Transverse colon (tissue), 4 donors: ENCODE measurements at regions not wholly inside any gene's neighbourhood (a gene's known extent, or its start where the extent isn't known, plus 50 kb on each side); places are given as distances from the start of the nearest gene placed in this dataset.

Source experiments
- DNase-seq: peaks from one replicate; pipeline ENCODE4 v3.0.0-alpha.2; 2019
- H3K27ac ChIP-seq, 4 donors: fragments of 200-600 bp; sonication (generic); 2 replicates each; pipeline ENCODE4 v1.5.1; 2016 to 2018; ENCODE audit warnings: inconsistent platforms in 4 of 4
- H3K27me3 ChIP-seq: fragments of 200-600 bp; sonication (generic); 2 replicates; pipeline ENCODE4 v1.5.1; 2017; ENCODE audit warnings: inconsistent platforms
- H3K36me3 ChIP-seq, 4 donors: fragments of 200-600 bp; sonication (generic); 2 replicates each; pipeline ENCODE4 v1.5.1; 2017 to 2019; ENCODE audit warnings: inconsistent platforms in 4 of 4
- H3K4me1 ChIP-seq, 4 donors: fragments of 200-600 bp; sonication (generic); 2 replicates each; pipeline ENCODE4 v1.5.1; 2017 to 2020; ENCODE audit warnings: inconsistent platforms in 4 of 4
- H3K4me3 ChIP-seq, 4 donors: fragments of 200-600 bp; sonication (generic); 1 replicate in 1 of 4; 2 replicates in 3 of 4; pipeline versions ENCODE4 v1.5.1 to v1.6.1; 2017 to 2019; ENCODE audit warnings: inconsistent platforms in 4 of 4
- H3K9me3 ChIP-seq, 2 donors: fragments of 200-600 bp; sonication (generic); 2 replicates each; pipeline ENCODE4 v1.5.1; 2017 to 2019; ENCODE audit warnings: inconsistent platforms in 2 of 2
- CTCF ChIP-seq, 5 experiments: fragments of 200-600 bp in 3 of 5; fragments of 450-650 bp in 2 of 5; sonication (generic) in 3 of 5; IDR thresholded peaks; 1 replicate in 2 of 5; 2 replicates in 3 of 5; pipeline ENCODE4 v1.5.1; 2016 to 2017; ENCODE audit warnings: antibody characterized with exemption in 5 of 5, inconsistent platforms in 3 of 5, mild to moderate bottlenecking in 2 of 5, moderate library complexity in 1 of 5
- EP300 ChIP-seq: sonication (generic); formaldehyde crosslinking; IDR thresholded peaks from one replicate; pipeline ENCODE4 v1.6.1; 2017; ENCODE audit warnings: antibody characterized with exemption, low read depth
- POLR2A ChIP-seq: fragments of 450-650 bp; IDR thresholded peaks from one replicate; pipeline ENCODE4 v1.6.1; 2016; ENCODE audit warnings: antibody characterized with exemption, mild to moderate bottlenecking, moderate library complexity
- POLR2AphosphoS5 ChIP-seq, 3 donors: sonication (generic); formaldehyde crosslinking; IDR thresholded peaks; one replicate each; pipeline ENCODE4 v1.6.1; 2016; ENCODE audit warnings: antibody characterized with exemption in 3 of 3
- WGBS, 2 donors: methylation state at CpG; one replicate each; pipeline ENCODE4 v1.1.5; 2018; ENCODE audit warnings: low coverage in 1 of 2; 5-methylcytosine and 5-hydroxymethylcytosine counted together
- in situ Hi-C, 4 donors: fragments of 200-750 bp; cut with MboI; loops; one replicate each; pipeline versions ENCODE4 v1.15.0 to v1.15.1; 2017; ENCODE audit warnings: low sequenced_read_pairs in 3 of 4, low pct_ligation_motif_present in 1 of 4, low pct_unique_long_range_greater_than_20kb in 1 of 4
- intact Hi-C: fragments of 100-400 bp; cut with DNase I; formaldehyde crosslinking; loops from one replicate; pipeline ENCODE4 v1.15.1; 2023; ENCODE audit warnings: low total_unique reads

- Histone ChIP-seq H3K27ac (no peak overlapping the region), H3K27me3 (no peaks in the 10 kb centered on the region), H3K36me3 (no peaks in the 10 kb centered on the region), H3K4me3 (no peak overlapping the region), H3K4me1 (no peaks in the 10 kb centered on the region), H3K9me3 (no peaks in the 10 kb centered on the region)
- no peak for TF ChIP-seq POLR2AphosphoS5 (IDR thresholded peaks at IDR 0.05)
- no peak for TF ChIP-seq CTCF (IDR thresholded peaks at IDR 0.05)
- no peak for TF ChIP-seq EP300
- TF ChIP-seq POLR2A: no peak
- in situ Hi-C loops (no loop called here), intact Hi-C loops (no loop called here)
- 58 to 65% methylated on average over 4 of the region's 4 CpGs for WGBS, 2 donors
- no peak for DNase-seq
Measured at GRCh38 chr2:150677551-150677950, 190.1 kb upstream of the RND3 start.

GRCh38 chr2:150676747-150677383 is 189.4 kb upstream of the RND3 start:
- DNase-seq: no peak
- no peaks in the 10 kb centered on the region for H3K36me3 ChIP-seq
- no peak overlapping the region for H3K4me3 ChIP-seq
- H3K4me1 ChIP-seq: no peaks in the 10 kb centered on the region
- intact Hi-C loops: no loop called here
- WGBS, 2 donors: 74 to 85% methylated on average over 2 to 3 of the region's 3 CpGs
- H3K27ac ChIP-seq: no peak overlapping the region
- no peaks in the 10 kb centered on the region for H3K9me3 ChIP-seq
- no peaks in the 10 kb centered on the region for H3K27me3 ChIP-seq
- TF ChIP-seq CTCF (IDR thresholded peaks at IDR 0.05) (no peak), EP300 (no peak), POLR2AphosphoS5 (IDR thresholded peaks at IDR 0.05) (no peak), POLR2A (no peak)
- in situ Hi-C loops: no loop called here

- intact Hi-C loops: no loop called here
- Histone ChIP-seq H3K36me3 (no peaks in the 10 kb centered on the region), H3K27me3 (no peaks in the 10 kb centered on the region), H3K4me3 (no peak overlapping the region), H3K9me3 (no peaks in the 10 kb centered on the region), H3K4me1 (no peaks in the 10 kb centered on the region), H3K27ac (no peak overlapping the region)
- TF ChIP-seq POLR2A (no peak), EP300 (no peak), POLR2AphosphoS5 (IDR thresholded peaks at IDR 0.05) (no peak), CTCF (IDR thresholded peaks at IDR 0.05) (no peak)
- whole genome bisulfite sequencing, 2 donors: 97 to 100% methylated on average over 1 to 2 of the region's 2 CpGs
- no peak for DNase-seq
- in situ Hi-C loops: no loop called here
Measured at GRCh38 chr2:150675807-150676206, 188.3 kb upstream of the RND3 start.

GRCh38 chr2:150674283-150674682 is 186.8 kb upstream of the RND3 start:
- intact Hi-C loops: no loop called here
- Histone ChIP-seq H3K4me1 (no peaks in the 10 kb centered on the region), H3K27me3 (no peaks in the 10 kb centered on the region), H3K9me3 (no peaks in the 10 kb centered on the region), H3K27ac (no peak overlapping the region), H3K4me3 (no peak overlapping the region), H3K36me3 (no peaks in the 10 kb centered on the region)
- 70 to 73% methylated on average over 3 of the region's 3 CpGs for WGBS, 2 donors
- DNase-seq: no peak
- in situ Hi-C loops: no loop called here
- TF ChIP-seq EP300 (no peak), POLR2AphosphoS5 (IDR thresholded peaks at IDR 0.05) (no peak), CTCF (IDR thresholded peaks at IDR 0.05) (no peak), POLR2A (no peak)
